AG09319 (cell line): ENCODE measurements at regions not wholly inside any gene's neighbourhood (a gene's known extent, or its start where the extent isn't known, plus 50 kb on each side); places are given as distances from the start of the nearest gene placed in this dataset.

Experiments used
- DNase-seq: peaks from one replicate; pipeline ENCODE4 v3.0.0-alpha.2; 2010; ENCODE audit warnings: low read depth; ENCODE audit errors: extremely low read depth
- TF ChIP-seq, protein P1 (sequence below): IDR thresholded peaks from 2 replicates; pipeline ENCODE4 v1.5.1; 2011; ENCODE audit warnings: low read depth, mild to moderate bottlenecking, inconsistent platforms, low read length, moderate library complexity

DNA sequence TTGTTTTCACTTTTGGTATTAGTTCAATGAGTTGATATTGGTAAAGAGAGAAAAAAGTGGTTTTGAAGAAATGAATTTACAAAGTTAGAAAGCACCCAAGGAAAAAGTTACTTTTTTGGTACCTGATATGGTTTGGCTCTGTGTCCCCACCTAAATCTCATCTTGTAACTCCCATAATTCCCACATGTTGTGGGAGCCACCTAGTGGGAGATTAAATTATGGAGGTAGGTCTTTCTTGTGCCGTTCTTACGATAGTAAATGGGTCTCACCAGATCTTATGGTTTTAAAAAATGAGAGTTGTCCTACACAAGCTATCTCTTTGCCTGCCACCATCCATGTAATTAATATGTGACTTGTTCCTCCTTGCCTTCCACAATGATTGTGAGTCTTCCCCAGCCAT, 965.6 kb upstream of the NRXN1 start:
- no peak for DNase-seq
- TF ChIP-seq, protein P1, sequence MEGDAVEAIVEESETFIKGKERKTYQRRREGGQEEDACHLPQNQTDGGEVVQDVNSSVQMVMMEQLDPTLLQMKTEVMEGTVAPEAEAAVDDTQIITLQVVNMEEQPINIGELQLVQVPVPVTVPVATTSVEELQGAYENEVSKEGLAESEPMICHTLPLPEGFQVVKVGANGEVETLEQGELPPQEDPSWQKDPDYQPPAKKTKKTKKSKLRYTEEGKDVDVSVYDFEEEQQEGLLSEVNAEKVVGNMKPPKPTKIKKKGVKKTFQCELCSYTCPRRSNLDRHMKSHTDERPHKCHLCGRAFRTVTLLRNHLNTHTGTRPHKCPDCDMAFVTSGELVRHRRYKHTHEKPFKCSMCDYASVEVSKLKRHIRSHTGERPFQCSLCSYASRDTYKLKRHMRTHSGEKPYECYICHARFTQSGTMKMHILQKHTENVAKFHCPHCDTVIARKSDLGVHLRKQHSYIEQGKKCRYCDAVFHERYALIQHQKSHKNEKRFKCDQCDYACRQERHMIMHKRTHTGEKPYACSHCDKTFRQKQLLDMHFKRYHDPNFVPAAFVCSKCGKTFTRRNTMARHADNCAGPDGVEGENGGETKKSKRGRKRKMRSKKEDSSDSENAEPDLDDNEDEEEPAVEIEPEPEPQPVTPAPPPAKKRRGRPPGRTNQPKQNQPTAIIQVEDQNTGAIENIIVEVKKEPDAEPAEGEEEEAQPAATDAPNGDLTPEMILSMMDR = no peak

DNA sequence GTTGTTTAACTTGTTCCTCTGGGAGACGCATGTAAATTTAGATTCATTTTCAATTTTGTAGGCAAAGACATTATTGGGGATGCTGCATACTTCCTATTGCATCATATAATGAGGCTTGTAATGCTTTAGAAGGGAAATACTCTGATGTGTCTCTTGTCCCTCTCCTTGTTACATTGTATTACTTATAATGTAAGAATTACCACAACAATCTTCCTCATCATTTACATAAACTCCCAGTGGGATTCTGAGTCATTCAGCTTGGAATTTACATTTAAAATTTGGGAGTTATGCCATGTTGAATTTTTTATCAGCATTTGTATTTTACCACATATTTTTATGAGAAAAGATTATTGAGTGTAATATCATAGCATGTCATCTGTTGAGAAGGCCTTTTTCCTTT, 963.4 kb upstream of the NRXN1 start:
- TF ChIP-seq, protein P1 = no peak

DNA sequence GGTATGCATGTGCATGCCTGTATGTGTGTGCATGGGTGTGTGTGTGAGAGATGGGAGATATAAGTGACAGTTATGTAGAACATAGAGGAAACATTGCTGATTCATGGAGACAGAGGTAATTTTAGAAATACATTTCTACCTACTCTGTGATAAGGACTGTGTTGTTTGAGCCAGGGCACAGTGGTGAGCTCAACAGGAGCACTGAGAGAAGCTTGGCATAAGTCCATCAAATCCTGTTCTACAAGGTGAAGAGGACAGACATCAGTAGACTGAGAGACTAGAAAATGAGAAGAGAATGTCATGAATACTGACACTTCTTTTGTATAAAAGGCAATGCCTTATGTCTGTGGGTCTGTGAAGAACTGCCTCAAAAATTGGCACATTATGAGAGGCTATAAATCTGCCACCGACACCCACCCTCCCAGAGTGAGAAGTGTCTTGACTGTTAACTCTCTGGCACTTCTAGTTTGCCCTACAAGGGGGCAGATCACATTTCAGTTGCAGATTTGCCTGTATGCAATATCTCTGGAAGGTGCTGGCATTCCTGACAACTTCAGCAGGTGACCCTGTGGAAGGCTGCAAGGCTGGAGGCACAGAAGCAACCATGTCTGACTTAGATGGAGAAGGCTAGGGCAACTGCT, 962.3 kb upstream of the NRXN1 start:
- no peak for DNase-seq

More for the DNA sequence above, 963.4 kb upstream of the NRXN1 start:
- peak; percentile 14 for DNase-seq

DNA sequence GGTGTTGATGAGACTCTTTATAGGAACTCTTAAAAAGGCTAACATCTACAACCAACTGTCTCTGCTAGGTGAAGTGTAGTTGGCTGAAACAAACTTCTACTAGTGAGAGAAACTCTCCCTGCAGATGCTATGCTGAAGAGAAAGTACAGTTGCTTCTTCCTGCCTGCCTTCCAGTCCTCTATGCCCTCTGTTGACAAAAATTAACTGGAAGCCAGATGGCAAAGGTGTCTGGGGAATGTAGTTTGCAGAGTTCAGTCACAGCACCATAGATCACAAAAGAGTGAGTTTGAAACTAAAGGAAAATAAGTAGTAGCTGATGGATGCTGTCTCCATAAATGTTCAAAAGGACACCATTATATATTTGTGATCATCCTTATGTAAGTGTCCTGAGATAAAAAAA, 958.8 kb upstream of the NRXN1 start:
- DNase-seq = no peak
- TF ChIP-seq, protein P1 = no peak

More for the DNA sequence above, 962.3 kb upstream of the NRXN1 start:
- TF ChIP-seq, protein P1 = no peak

DNA sequence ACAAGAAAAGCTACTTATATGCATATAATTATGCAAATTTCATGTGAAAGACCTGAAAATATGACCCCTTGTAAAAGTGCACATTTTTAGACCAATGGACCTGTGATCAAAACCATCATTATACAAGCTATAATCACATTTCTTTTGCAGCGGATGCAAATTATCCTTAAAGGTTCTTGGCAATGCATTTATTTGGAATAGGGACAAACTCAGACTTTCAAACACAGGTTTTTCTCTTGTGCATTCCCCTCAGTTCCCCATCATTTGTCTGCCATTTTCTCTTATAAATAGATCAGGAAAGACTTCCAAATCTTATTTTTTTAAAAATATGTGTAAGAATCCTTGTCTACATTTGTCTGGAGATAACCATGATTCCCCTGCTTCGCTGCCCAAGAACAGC, 954.2 kb upstream of the NRXN1 start:
- TF ChIP-seq, protein P1 = no peak
- no peak for DNase-seq

DNA sequence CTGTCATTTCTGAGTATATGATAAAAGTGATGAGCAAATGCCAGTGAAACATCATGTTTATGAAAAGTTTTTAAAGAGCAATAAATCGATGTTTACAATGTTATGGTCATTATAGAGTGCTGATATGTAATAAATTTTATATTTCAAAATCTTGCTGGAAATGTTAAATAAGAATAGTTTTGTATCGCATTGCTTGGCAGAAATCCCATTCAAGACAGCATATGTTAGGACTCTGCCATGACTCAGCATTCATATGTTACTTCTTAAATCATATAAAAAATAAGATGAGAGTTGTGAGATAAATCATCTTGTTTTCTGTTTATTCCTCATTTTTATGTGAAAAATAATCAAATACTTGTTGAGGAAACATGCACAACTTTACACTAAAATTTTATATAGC, 949.9 kb upstream of the NRXN1 start:
- no peak for DNase-seq
- TF ChIP-seq, protein P1 = no peak

DNA sequence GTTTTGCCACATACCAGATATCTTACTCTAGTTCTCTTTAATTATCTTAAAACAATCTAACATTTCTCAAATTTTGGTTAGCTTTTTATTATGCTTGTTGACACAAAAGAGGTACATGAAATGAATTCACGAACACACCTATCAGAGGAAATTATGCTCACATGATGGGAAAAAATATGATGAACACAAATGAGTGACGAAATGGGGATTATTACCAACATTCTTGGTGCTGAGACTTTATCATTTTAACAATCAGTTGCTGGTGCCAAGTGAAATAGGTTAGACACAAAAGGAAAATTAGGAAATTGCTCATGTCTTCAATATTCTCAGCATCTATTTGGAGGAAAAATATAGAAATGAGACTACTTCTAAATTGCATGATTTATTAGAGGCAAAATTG, 944.7 kb upstream of the NRXN1 start:
- TF ChIP-seq, protein P1 = no peak
- no peak for DNase-seq
